MCF 10A (cell line): ENCODE measurements at regions not wholly inside any gene's neighbourhood (a gene's known extent, or its start where the extent isn't known, plus 50 kb on each side); places are given as distances from the start of the nearest gene placed in this dataset.
A peak's percentile ranks its signal among the peaks of the same experiment; 100 is the strongest.

ENCODE experiments used
- BruUV-seq: library from RNA; stranded (reverse); fragments of 400-500 nt; replicated peaks from 2 replicates; lab custom pipeline; 2021; lab: Mats Ljungman, UMichigan
- CTCF ChIA-PET: fragments of 300-600 bp; sonication (Branson Sonifier 250); formaldehyde crosslinking; extraction: SDS; loops from one replicate; lab custom pipeline; 2021; ENCODE audit warnings: antibody characterized with exemption, inconsistent platforms; lab: Yijun Ruan, JAX
- POLR2A ChIA-PET: fragments of 300-600, 350-650 bp; sonication (Branson Sonifier 250); formaldehyde crosslinking; extraction: SDS; loops from one replicate; lab custom pipeline; 2020; ENCODE audit warnings: antibody characterized with exemption, inconsistent platforms; lab: Yijun Ruan, JAX
- DNase-seq: peaks from one replicate; pipeline ENCODE4 v3.0.0-alpha.2; 2018; ENCODE audit not compliant: unreplicated experiment
- H3K27ac Mint-ChIP-seq: one replicate; pipeline ENCODE4 v1.8.0; 2022; ENCODE audit warnings: mild to moderate bottlenecking, low read depth, mixed read lengths; ENCODE audit not compliant: unreplicated experiment
- H3K27me3 Mint-ChIP-seq: one replicate; pipeline ENCODE4 v1.8.0; 2022; ENCODE audit warnings: mixed read lengths; ENCODE audit not compliant: insufficient read depth, unreplicated experiment
- H3K36me3 Mint-ChIP-seq: one replicate; pipeline ENCODE4 v1.8.0; 2022; ENCODE audit warnings: mild to moderate bottlenecking, moderate library complexity, mixed read lengths; ENCODE audit not compliant: insufficient read depth, unreplicated experiment
- H3K4me1 Mint-ChIP-seq: one replicate; pipeline ENCODE4 v1.8.0; 2022; ENCODE audit warnings: mixed read lengths; ENCODE audit not compliant: insufficient read depth, unreplicated experiment
- H3K4me3 Mint-ChIP-seq: one replicate; pipeline ENCODE4 v1.8.0; 2022; ENCODE audit warnings: mild to moderate bottlenecking, moderate library complexity, mixed read lengths; ENCODE audit not compliant: unreplicated experiment
- H3K9me3 Mint-ChIP-seq: one replicate; pipeline ENCODE4 v1.8.0; 2022; ENCODE audit warnings: mixed read lengths; ENCODE audit not compliant: unreplicated experiment
- intact Hi-C: fragments of 100-400 bp; cut with micrococcal nuclease; formaldehyde crosslinking; loops from 2 replicates; pipeline ENCODE4 v1.14.1; 2022
- TF ChIP-seq, protein P1 (sequence below): fragments of 200-600 bp; IDR thresholded peaks from one replicate; pipeline ENCODE4 v1.8.0; 2022; ENCODE audit warnings: antibody characterized with exemption, mild to moderate bottlenecking; ENCODE audit not compliant: unreplicated experiment

DNA sequence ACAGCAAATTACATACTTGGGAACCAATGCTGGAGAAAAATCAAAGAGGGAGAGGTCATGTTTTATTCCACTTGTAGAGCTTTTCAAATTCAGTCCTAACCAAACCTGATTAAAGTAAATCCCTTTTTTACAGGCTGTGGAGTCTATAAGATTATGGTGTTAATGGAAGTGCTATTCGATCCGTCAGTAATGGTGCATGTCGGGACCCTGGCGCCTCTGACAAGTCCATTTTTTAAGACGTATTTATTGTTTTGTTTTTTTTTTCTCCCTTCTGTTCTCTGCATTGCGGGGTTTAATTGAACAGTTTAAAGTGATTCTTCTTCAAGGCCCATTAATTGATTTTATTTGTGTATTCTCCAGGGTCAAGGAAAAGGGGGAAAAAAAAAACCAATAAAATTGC lies 725.9 kb downstream of the TUSC7 start:
- Mint-ChIP-seq H3K36me3 (no peaks in the 10 kb centered on the region), H3K27ac (no peak overlapping the region), H3K9me3 (no peaks in the 10 kb centered on the region), H3K27me3 (no peaks in the 10 kb centered on the region), H3K4me1 (no peaks in the 10 kb centered on the region), H3K4me3 (no peak overlapping the region)
- no peak for DNase-seq
- TF ChIP-seq, protein P1, sequence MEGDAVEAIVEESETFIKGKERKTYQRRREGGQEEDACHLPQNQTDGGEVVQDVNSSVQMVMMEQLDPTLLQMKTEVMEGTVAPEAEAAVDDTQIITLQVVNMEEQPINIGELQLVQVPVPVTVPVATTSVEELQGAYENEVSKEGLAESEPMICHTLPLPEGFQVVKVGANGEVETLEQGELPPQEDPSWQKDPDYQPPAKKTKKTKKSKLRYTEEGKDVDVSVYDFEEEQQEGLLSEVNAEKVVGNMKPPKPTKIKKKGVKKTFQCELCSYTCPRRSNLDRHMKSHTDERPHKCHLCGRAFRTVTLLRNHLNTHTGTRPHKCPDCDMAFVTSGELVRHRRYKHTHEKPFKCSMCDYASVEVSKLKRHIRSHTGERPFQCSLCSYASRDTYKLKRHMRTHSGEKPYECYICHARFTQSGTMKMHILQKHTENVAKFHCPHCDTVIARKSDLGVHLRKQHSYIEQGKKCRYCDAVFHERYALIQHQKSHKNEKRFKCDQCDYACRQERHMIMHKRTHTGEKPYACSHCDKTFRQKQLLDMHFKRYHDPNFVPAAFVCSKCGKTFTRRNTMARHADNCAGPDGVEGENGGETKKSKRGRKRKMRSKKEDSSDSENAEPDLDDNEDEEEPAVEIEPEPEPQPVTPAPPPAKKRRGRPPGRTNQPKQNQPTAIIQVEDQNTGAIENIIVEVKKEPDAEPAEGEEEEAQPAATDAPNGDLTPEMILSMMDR = no peak
- CTCF ChIA-PET = interaction anchor here (0.6 to 1.0 kb wide), 3 partner anchors 8 to 133 kb away, joined by 3 to 4 read pairs (median 3); no protein-coding TSS in a partner anchor
- POLR2A ChIA-PET = no interaction called here
- BruUV-seq = no TSS peak
- intact Hi-C loops = no loop called here

DNA sequence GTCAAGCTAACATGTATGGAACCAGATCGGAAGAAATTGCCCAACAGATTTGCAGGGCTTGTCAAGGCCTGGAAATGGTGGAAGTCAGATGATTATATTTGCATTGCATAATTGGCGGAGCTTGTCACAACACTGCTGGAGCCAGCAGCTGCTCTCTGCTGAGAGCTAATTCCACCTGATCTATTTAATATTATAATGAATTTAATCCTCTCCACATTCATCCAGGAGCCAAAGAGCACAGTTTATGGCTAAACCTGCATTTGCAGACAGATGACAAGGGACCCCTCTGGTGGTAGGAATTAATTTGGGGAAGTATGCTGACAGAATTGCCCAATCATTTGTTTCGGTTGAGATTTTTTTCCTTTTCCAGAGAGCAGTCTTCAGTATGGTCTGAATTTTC lies 730.2 kb downstream of the TUSC7 start:
- Mint-ChIP-seq H3K27me3 (no peaks in the 10 kb centered on the region), H3K9me3 (no peaks in the 10 kb centered on the region), H3K27ac (no peak overlapping the region), H3K4me3 (no peak overlapping the region), H3K4me1 (peaks cover 14% of the 10 kb centered on the region), H3K36me3 (no peaks in the 10 kb centered on the region)
- TF ChIP-seq, protein P1 = peak; percentile 14
- ChIA-PET CTCF (interaction anchor here (0.5 to 1.3 kb wide), 4 partner anchors 22 to 421 kb away, joined by 3 to 5 read pairs (median 3); no protein-coding TSS in a partner anchor), POLR2A (no interaction called here)
- intact Hi-C loops = no loop called here
- peak; percentile 23 for DNase-seq
- BruUV-seq = no TSS peak

DNA sequence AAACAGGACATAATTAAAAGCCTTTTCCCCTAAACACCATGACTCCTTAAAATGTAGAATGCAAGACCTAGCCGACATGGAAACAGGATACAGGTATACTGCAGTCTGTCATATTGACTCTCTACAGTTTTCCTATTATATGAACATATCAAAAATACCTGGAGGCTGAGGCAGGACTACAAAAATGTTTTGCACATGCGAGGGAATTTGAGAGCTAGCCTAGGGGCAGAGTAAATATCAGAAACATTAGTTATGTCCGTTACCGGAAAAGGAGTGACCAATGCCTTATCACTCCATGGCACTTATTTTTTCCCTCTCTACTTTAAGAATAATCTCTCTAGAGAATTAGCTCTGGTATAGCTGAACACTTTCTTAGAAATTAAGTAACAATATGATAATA lies 732.3 kb downstream of the TUSC7 start:
- intact Hi-C loops = no loop called here
- DNase-seq = no peak
- H3K9me3 Mint-ChIP-seq = no peaks in the 10 kb centered on the region
- ChIA-PET POLR2A (no interaction called here), CTCF (interaction anchor here (0.5 kb wide), 2 partner anchors 61 to 180 kb away, joined by 3 read pairs; no protein-coding TSS in a partner anchor)
- TF ChIP-seq, protein P1 = no peak
- no peak overlapping the region for H3K27ac Mint-ChIP-seq
- H3K4me1 Mint-ChIP-seq = peaks cover 14% of the 10 kb centered on the region
- H3K27me3 Mint-ChIP-seq = no peaks in the 10 kb centered on the region
- H3K4me3 Mint-ChIP-seq = no peak overlapping the region
- no peaks in the 10 kb centered on the region for H3K36me3 Mint-ChIP-seq
- BruUV-seq = no TSS peak

DNA sequence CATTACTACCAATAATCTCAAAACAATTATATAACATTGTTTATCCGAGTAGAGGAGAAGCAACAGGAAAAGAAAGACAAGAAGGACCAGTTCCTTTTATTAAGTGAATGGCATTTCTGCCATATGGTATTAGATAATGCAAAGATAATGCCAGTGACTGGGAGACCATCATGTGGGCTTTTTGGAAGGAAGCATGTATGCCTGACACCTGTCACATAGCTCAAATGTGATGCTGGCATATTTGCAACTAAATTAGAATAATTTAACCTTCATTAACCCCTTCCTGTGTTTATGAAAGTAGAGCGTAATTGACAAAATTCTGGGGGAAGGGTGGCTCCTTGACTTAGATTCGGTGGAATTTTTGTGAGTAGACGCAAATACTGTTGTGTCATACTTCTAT lies 733.0 kb downstream of the TUSC7 start:
- POLR2A ChIA-PET = no interaction called here
- TF ChIP-seq, protein P1 = no peak
- no TSS peak for BruUV-seq
- CTCF ChIA-PET = interaction anchor here (0.6 kb wide), 1 partner anchor 84 kb away, joined by 3 read pairs; no protein-coding TSS in a partner anchor
- Mint-ChIP-seq H3K36me3 (no peaks in the 10 kb centered on the region), H3K9me3 (no peaks in the 10 kb centered on the region), H3K27ac (no peak overlapping the region), H3K27me3 (no peaks in the 10 kb centered on the region), H3K4me3 (no peak overlapping the region), H3K4me1 (peaks cover 14% of the 10 kb centered on the region)
- intact Hi-C loops = no loop called here
- no peak for DNase-seq
